ENCODE measurements at regions not wholly inside any gene's neighbourhood (a gene's known extent, or its start where the extent isn't known, plus 50 kb on each side); places are given as distances from the start of the nearest gene placed in this dataset.
"Not testable (repeated sequence)": the region's sequence is repeated elsewhere in the genome, so short reads cannot be mapped to it uniquely, and the experiment has no call there.

DNA sequence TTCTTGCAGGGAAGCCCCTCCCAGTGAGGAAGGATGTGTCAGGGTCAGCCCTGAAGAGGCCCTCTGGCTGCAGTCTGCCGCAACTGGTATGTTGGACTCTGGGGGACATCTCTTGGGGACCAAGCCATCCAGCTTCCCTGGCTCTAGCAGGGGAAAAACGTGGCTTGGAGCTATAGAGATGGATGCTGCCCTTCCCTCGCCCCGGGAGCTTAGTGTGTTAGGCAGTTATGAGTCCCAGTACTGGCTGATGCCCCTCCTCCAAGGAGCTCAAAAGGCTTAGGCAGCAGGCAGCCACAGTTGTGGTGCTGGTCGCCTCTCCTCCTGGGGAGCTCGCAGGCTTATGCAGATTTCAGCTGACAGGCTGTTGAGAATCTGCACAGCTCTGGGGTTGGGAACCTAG, 353.1 kb upstream of the GBE1 start:
- H3K27ac ChIP-seq (ENCODE audit: low read depth, low read length) = no peak overlapping the region
- H3K4me3 ChIP-seq (ENCODE audit: low read depth, low read length) = no peak overlapping the region
- H3K27me3 ChIP-seq (ENCODE audit: control insufficient read depth, insufficient read depth, low read length) = no peaks in the 10 kb centered on the region

DNA sequence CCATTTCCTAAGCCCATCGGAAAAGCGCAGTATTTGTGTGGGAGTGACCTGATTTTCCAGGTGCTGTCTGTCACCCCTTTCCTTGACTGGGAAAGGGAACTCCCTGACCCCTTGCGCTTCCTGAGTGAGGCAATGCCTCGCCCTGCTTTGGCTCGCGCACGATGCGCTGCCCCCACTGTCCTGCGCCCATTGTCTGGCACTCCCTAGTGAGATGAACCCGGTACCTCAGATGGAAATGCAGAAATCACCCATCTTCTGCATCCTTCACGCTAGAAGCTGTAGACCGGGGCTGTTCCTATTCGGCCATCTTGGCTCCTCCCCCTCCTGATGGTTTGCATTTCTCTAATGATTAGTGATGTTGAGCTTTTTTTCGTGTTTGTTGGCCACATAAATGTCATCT, 349.3 kb upstream of the GBE1 start:
- not testable (repeated sequence) for H3K4me1 ChIP-seq (ENCODE audit: control insufficient read depth, insufficient read depth, low read length); H3K27me3 ChIP-seq (ENCODE audit: control insufficient read depth, insufficient read depth, low read length); H3K9ac ChIP-seq (ENCODE audit: low read depth, low read length); H3K27ac ChIP-seq (ENCODE audit: low read depth, low read length); H3K36me3 ChIP-seq (ENCODE audit: control insufficient read depth, insufficient read depth, low read length); H3K4me3 ChIP-seq (ENCODE audit: low read depth, low read length)
- H3K9me3 ChIP-seq (ENCODE audit: control insufficient read depth, insufficient read depth, low read length) = peaks cover 12% of the 10 kb centered on the region

More for the DNA sequence above, 353.1 kb upstream of the GBE1 start:
- H3K9ac ChIP-seq (ENCODE audit: low read depth, low read length) = no peak overlapping the region
- peaks cover 12% of the 10 kb centered on the region for H3K9me3 ChIP-seq (ENCODE audit: control insufficient read depth, insufficient read depth, low read length)
- H3K36me3 ChIP-seq (ENCODE audit: control insufficient read depth, insufficient read depth, low read length) = no peaks in the 10 kb centered on the region
- no peaks in the 10 kb centered on the region for H3K4me1 ChIP-seq (ENCODE audit: control insufficient read depth, insufficient read depth, low read length)

DNA sequence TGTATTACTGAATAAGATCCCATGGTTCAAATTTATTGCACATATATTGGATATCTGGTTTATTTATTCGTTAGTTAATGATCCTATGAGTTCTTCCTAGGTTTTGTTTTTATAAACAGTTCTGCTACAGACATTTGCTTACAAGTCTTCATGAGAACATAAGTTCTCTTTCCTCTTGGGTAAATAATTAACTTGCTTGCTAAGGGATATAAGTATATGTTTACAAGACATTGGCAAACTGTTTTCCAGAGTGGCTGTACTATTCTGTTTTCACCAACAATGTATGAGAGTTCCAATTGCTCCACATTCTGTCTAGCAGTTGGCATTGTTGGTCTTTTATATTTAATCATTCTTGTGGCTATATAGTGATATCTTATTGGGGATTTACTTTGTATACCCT, 341.8 kb upstream of the GBE1 start:
- Histone ChIP-seq H3K9me3 (ENCODE audit: control insufficient read depth, insufficient read depth, low read length) (no peaks in the 10 kb centered on the region), H3K4me1 (ENCODE audit: control insufficient read depth, insufficient read depth, low read length) (no peaks in the 10 kb centered on the region), H3K36me3 (ENCODE audit: control insufficient read depth, insufficient read depth, low read length) (no peaks in the 10 kb centered on the region), H3K27me3 (ENCODE audit: control insufficient read depth, insufficient read depth, low read length) (no peaks in the 10 kb centered on the region), H3K9ac (ENCODE audit: low read depth, low read length) (no peak overlapping the region), H3K27ac (ENCODE audit: low read depth, low read length) (no peak overlapping the region), H3K4me3 (ENCODE audit: low read depth, low read length) (no peak overlapping the region)

DNA sequence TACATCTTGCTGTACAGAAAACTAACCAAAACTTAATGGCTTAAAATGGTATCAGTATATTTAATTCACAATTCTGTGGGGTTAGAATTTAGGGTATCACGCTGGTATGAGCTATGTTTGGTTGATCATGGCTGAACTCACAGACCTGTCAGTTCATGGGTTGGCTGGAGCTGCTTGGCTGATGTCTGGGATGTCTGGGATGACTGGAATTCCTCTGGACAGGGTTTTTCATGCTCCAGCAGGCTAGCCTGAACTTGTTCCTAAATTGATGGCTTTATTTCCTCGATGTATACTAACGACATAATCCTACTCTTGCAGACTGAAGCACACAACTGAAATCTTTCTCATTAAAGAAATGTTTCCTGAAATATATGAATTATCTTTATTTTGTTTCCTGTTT, 338.9 kb upstream of the GBE1 start:
- Histone ChIP-seq H3K36me3 (ENCODE audit: control insufficient read depth, insufficient read depth, low read length) (no peaks in the 10 kb centered on the region), H3K27me3 (ENCODE audit: control insufficient read depth, insufficient read depth, low read length) (no peaks in the 10 kb centered on the region), H3K27ac (ENCODE audit: low read depth, low read length) (no peak overlapping the region), H3K4me1 (ENCODE audit: control insufficient read depth, insufficient read depth, low read length) (no peaks in the 10 kb centered on the region), H3K4me3 (ENCODE audit: low read depth, low read length) (no peak overlapping the region), H3K9ac (ENCODE audit: low read depth, low read length) (no peak overlapping the region), H3K9me3 (ENCODE audit: control insufficient read depth, insufficient read depth, low read length) (no peaks in the 10 kb centered on the region)

DNA sequence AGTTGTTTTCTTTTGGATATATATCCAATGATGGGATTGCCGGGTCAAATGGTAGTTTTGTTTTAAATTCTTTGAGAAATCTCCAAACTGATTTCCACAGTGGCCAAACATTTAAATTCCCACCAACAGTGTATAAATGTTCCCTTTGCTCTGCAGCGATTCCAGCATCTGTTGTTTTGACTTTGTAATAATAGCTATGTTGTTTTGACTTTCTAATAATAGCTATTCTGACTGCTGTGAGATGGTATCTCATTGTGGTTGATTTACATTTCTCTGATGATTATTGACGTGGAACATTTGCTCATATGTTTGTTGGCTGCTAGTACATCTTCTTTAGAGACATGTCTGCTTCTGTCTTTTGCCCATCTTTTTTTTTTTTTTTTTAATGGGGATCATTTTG, 332.2 kb upstream of the GBE1 start:
- H3K9me3 ChIP-seq (ENCODE audit: control insufficient read depth, insufficient read depth, low read length) = no peaks in the 10 kb centered on the region
- no peak overlapping the region for H3K9ac ChIP-seq (ENCODE audit: low read depth, low read length)
- H3K4me1 ChIP-seq (ENCODE audit: control insufficient read depth, insufficient read depth, low read length) = peaks cover 4% of the 10 kb centered on the region
- no peaks in the 10 kb centered on the region for H3K36me3 ChIP-seq (ENCODE audit: control insufficient read depth, insufficient read depth, low read length)
- no peak overlapping the region for H3K27ac ChIP-seq (ENCODE audit: low read depth, low read length)
- no peaks in the 10 kb centered on the region for H3K27me3 ChIP-seq (ENCODE audit: control insufficient read depth, insufficient read depth, low read length)
- H3K4me3 ChIP-seq (ENCODE audit: low read depth, low read length) = no peak overlapping the region

DNA sequence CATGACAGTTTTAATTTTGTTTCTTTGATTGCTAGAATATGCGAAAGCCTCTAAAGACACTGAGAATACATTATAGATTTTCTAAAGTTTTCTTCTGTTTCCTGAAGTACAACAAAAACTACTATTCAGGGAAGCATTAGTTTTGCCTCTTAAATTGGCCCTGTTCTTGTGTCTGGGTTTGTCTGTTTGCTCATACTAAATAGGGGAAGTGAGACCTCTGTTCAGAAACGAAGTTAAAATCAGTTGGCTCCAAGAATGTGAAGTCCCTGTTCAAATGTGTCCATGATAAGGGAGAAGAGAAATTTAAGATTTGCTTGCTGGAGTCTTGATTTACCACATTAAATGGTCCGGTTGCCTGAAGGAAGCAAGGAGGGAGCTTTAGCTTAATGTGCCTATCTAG, 327.3 kb upstream of the GBE1 start:
- Histone ChIP-seq H3K27me3 (ENCODE audit: control insufficient read depth, insufficient read depth, low read length) (no peaks in the 10 kb centered on the region), H3K9ac (ENCODE audit: low read depth, low read length) (no peak overlapping the region), H3K4me1 (ENCODE audit: control insufficient read depth, insufficient read depth, low read length) (peaks cover 40% of the 10 kb centered on the region), H3K9me3 (ENCODE audit: control insufficient read depth, insufficient read depth, low read length) (no peaks in the 10 kb centered on the region), H3K27ac (ENCODE audit: low read depth, low read length) (no peak overlapping the region), H3K4me3 (ENCODE audit: low read depth, low read length) (no peak overlapping the region), H3K36me3 (ENCODE audit: control insufficient read depth, insufficient read depth, low read length) (no peaks in the 10 kb centered on the region)

DNA sequence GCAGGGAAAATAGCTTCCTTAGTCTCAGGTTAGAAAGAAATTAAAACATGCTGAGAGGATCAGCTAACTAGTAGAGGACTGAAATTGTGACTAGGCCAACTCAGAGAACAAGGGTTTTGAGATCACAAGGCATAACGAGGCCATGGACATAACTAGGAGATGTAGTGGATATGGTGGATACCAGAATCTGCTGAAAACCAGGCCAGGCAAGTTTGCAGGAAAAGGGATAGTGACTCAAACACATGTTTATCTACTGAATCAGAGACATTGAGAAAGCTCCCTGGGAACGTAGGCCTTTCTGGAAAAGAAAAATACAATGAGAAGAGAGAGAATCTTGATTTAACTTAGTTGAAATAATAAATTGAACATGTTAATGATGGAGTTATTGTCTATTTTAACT, 326.5 kb upstream of the GBE1 start:
- H3K4me3 ChIP-seq (ENCODE audit: low read depth, low read length) = no peak overlapping the region
- H3K36me3 ChIP-seq (ENCODE audit: control insufficient read depth, insufficient read depth, low read length) = no peaks in the 10 kb centered on the region
- H3K9ac ChIP-seq (ENCODE audit: low read depth, low read length) = no peak overlapping the region
- no peaks in the 10 kb centered on the region for H3K27me3 ChIP-seq (ENCODE audit: control insufficient read depth, insufficient read depth, low read length)
- no peaks in the 10 kb centered on the region for H3K9me3 ChIP-seq (ENCODE audit: control insufficient read depth, insufficient read depth, low read length)
- peaks cover 40% of the 10 kb centered on the region for H3K4me1 ChIP-seq (ENCODE audit: control insufficient read depth, insufficient read depth, low read length)
- H3K27ac ChIP-seq (ENCODE audit: low read depth, low read length) = no peak overlapping the region

DNA sequence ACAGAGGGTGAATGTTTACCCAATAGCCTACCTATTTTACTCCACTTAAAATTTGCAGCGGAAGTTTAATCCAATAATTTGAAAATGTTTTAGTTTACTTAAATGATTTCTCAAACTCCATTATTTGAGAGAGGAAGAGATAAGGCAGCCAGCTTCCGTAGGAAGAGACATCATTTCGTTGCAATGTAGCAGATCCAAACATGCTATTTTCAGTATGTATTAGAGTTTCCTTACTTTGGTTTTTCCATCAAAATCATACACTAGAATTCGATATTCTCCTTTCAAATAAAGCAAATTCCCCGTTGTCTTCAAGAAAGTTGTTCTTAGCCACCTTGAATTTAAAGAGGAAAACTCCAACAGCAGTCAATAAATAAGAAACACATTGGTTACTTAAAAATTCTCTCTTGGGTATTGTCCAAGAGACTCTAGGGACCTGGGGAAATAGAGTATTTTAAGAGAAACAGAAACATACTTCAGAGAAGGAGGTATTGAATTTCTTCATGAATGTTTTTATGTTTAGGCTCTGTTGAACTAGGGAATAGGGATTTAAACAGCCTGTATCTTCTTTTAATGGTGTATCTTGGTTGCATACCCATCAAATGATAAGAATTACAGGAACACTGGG, 324.5 kb upstream of the GBE1 start:
- peak overlapping the region; percentile 21 for H3K27ac ChIP-seq (ENCODE audit: low read depth, low read length)
- H3K27me3 ChIP-seq (ENCODE audit: control insufficient read depth, insufficient read depth, low read length) = no peaks in the 10 kb centered on the region
- no peak overlapping the region for H3K4me3 ChIP-seq (ENCODE audit: low read depth, low read length)
- H3K36me3 ChIP-seq (ENCODE audit: control insufficient read depth, insufficient read depth, low read length) = no peaks in the 10 kb centered on the region
- H3K9me3 ChIP-seq (ENCODE audit: control insufficient read depth, insufficient read depth, low read length) = no peaks in the 10 kb centered on the region
- no peak overlapping the region for H3K9ac ChIP-seq (ENCODE audit: low read depth, low read length)
- peaks cover 40% of the 10 kb centered on the region for H3K4me1 ChIP-seq (ENCODE audit: control insufficient read depth, insufficient read depth, low read length)

DNA sequence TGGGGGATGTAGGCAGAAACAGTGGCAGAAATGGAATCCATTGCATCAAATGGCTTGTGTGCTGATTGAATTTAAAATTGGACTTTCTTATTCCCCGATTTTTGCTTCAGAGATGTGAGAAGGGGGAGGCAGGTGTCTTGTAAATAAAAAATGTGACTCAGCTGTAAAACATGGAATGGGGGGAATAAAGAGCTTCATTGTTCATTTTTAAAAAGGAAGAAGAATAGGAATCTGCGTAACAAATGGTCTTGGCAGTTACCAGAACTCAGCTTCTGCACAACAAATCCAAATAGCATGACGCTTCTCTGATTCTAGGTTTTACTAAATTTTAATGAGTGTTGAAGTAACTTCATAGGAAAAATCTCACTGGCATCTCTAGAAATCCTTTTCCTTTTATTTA, 323.9 kb upstream of the GBE1 start:
- Histone ChIP-seq H3K36me3 (ENCODE audit: control insufficient read depth, insufficient read depth, low read length) (no peaks in the 10 kb centered on the region), H3K9ac (ENCODE audit: low read depth, low read length) (no peak overlapping the region), H3K4me1 (ENCODE audit: control insufficient read depth, insufficient read depth, low read length) (peaks cover 46% of the 10 kb centered on the region), H3K27ac (ENCODE audit: low read depth, low read length) (peak overlapping the region; percentile 56), H3K27me3 (ENCODE audit: control insufficient read depth, insufficient read depth, low read length) (no peaks in the 10 kb centered on the region), H3K4me3 (ENCODE audit: low read depth, low read length) (no peak overlapping the region), H3K9me3 (ENCODE audit: control insufficient read depth, insufficient read depth, low read length) (no peaks in the 10 kb centered on the region)

DNA sequence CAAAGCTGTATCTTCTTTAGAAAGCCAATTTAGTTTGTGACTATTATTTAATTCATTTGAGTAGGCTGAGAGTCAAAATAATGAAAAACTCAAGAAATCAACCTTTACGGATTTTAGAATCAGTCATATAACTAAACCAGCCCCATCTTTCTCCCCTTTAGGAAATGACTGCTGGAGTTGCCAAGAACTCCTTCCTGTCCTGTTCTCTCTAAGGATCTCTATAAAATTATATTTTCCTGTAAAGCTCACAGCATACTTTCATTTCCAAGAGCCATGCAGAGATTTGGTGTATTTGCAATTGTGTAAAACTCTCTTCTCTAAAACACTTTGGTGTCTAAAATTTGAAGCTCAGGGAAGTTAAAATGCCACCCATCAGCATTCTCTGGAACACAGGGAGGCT, 323.4 kb upstream of the GBE1 start:
- Histone ChIP-seq H3K27ac (ENCODE audit: low read depth, low read length) (peak overlapping the region; percentile 56), H3K36me3 (ENCODE audit: control insufficient read depth, insufficient read depth, low read length) (no peaks in the 10 kb centered on the region), H3K4me3 (ENCODE audit: low read depth, low read length) (no peak overlapping the region), H3K9ac (ENCODE audit: low read depth, low read length) (no peak overlapping the region), H3K27me3 (ENCODE audit: control insufficient read depth, insufficient read depth, low read length) (no peaks in the 10 kb centered on the region), H3K9me3 (ENCODE audit: control insufficient read depth, insufficient read depth, low read length) (no peaks in the 10 kb centered on the region), H3K4me1 (ENCODE audit: control insufficient read depth, insufficient read depth, low read length) (peaks cover 49% of the 10 kb centered on the region)

DNA sequence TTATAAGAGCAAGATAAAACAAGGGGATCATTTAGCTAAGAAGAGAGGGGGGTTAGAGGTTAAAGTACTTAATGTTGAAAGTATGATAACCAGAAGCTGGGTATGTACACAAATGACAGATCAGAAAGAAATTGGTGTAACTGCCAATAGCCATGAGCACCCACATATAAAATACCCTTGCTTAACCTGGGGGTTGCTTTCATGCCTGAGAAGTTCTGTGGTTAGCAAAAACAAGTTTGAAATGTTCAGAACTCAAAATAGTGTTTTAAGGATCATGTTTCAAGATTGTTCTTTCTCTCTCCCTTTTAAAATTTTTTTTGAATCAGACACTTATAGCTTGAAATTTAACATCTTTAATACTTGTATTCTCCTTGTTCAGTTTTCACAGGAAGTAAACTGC, 321.4 kb upstream of the GBE1 start:
- H3K4me3 ChIP-seq (ENCODE audit: low read depth, low read length) = no peak overlapping the region
- no peak overlapping the region for H3K27ac ChIP-seq (ENCODE audit: low read depth, low read length)
- no peaks in the 10 kb centered on the region for H3K27me3 ChIP-seq (ENCODE audit: control insufficient read depth, insufficient read depth, low read length)
- no peaks in the 10 kb centered on the region for H3K36me3 ChIP-seq (ENCODE audit: control insufficient read depth, insufficient read depth, low read length)
- H3K9ac ChIP-seq (ENCODE audit: low read depth, low read length) = no peak overlapping the region
- peaks cover 41% of the 10 kb centered on the region for H3K4me1 ChIP-seq (ENCODE audit: control insufficient read depth, insufficient read depth, low read length)
- no peaks in the 10 kb centered on the region for H3K9me3 ChIP-seq (ENCODE audit: control insufficient read depth, insufficient read depth, low read length)

DNA sequence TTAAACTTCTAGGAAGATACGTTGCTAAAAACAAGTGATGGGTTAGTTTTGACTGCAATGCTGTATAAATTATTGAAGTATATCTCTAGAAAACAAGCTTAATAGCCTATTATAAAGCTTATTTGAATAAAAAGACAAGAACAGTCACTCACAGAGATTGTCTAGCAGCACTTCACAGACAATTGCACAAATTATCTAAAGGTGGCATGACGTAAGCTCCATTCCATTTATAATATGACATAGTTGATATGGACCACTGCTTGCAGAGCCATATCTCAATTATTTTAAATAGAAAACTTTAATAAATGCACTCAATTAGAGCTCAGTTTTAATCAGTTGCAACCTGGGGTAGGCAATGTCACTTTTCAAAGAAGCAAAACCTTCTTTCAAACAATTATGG, 319.9 kb upstream of the GBE1 start:
- no peak overlapping the region for H3K4me3 ChIP-seq (ENCODE audit: low read depth, low read length)
- H3K9ac ChIP-seq (ENCODE audit: low read depth, low read length) = no peak overlapping the region
- no peaks in the 10 kb centered on the region for H3K9me3 ChIP-seq (ENCODE audit: control insufficient read depth, insufficient read depth, low read length)
- no peak overlapping the region for H3K27ac ChIP-seq (ENCODE audit: low read depth, low read length)
- H3K27me3 ChIP-seq (ENCODE audit: control insufficient read depth, insufficient read depth, low read length) = no peaks in the 10 kb centered on the region
- H3K4me1 ChIP-seq (ENCODE audit: control insufficient read depth, insufficient read depth, low read length) = peaks cover 33% of the 10 kb centered on the region
- H3K36me3 ChIP-seq (ENCODE audit: control insufficient read depth, insufficient read depth, low read length) = no peaks in the 10 kb centered on the region
